HepG2 (cell line): ENCODE measurements at regions not wholly inside any gene's neighbourhood (a gene's known extent, or its start where the extent isn't known, plus 50 kb on each side); places are given as distances from the start of the nearest gene placed in this dataset.

ENCODE experiments used
- ATAC-seq: fragments of 200-7000 bp; cut with Tn5 transposase; 3 replicates; pipeline ENCODE4 v1.9.1; 2020; ENCODE audit warnings: mild to moderate bottlenecking, moderate library complexity
- BruUV-seq: library from RNA; stranded (reverse); fragments of 400-500 nt; replicated peaks from 2 replicates; lab custom pipeline; 2021; lab: Mats Ljungman, UMichigan
- CTCF ChIA-PET: fragments of 300-600 bp; formaldehyde crosslinking; extraction: SDS; loops from one replicate; lab custom pipeline; 2021; ENCODE audit warnings: low total read pairs, inconsistent platforms, low intra/inter-chr PET ratio; lab: Yijun Ruan, JAX
- POLR2A ChIA-PET: fragments of 350-600 bp; sonication (Branson Sonifier 250); formaldehyde crosslinking; loops from one replicate; lab custom pipeline; 2020; ENCODE audit warnings: antibody characterized with exemption, inconsistent platforms; lab: Yijun Ruan, JAX
- DNase-seq: peaks from one replicate; pipeline ENCODE4 v3.0.0-alpha.2; 2015; ENCODE audit warnings: low spot score
- FAIRE-seq: peaks from 3 replicates; lab custom pipeline; 2011; peaks lifted over from hg19 to GRCh38; lab: Jason Lieb, UNC
- H2AFZ ChIP-seq: one replicate; pipeline ENCODE4 v1.6.1; 2011; ENCODE audit warnings: low read length, inconsistent platforms
- H3K27ac ChIP-seq: fragments of 300-600 bp; 3 replicates; pipeline ENCODE4 v1.8.0; 2011; ENCODE audit warnings: mixed run types, mild to moderate bottlenecking, mixed read lengths, low read length, inconsistent platforms; ENCODE audit not compliant: insufficient read depth; ENCODE audit errors: extremely low read length
- H3K27me3 ChIP-seq, 2 experiments: fragments of 200-600 bp in 1 of 2; 2 replicates in 1 of 2; 3 replicates in 1 of 2; pipeline versions ENCODE4 v1.6.0 to v1.8.0; 2011; ENCODE audit warnings: low read length in 2 of 2, mild to moderate bottlenecking in 2 of 2, moderate library complexity in 2 of 2, inconsistent platforms in 1 of 2; ENCODE audit not compliant: insufficient read depth in 2 of 2, control insufficient read depth in 1 of 2
- H3K36me3 ChIP-seq, 2 experiments: fragments of 200-600 bp in 1 of 2; replicated peaks in 1 of 2; 2 replicates in 1 of 2; 3 replicates in 1 of 2; pipeline versions ENCODE4 v1.5.1 to v1.8.0; 2011; ENCODE audit warnings: low read length in 2 of 2, inconsistent platforms in 1 of 2; ENCODE audit not compliant: insufficient read depth in 2 of 2, control insufficient read depth in 1 of 2
- H3K4me1 ChIP-seq: 2 replicates; pipeline ENCODE4 v1.5.1; 2012; ENCODE audit warnings: low read length, inconsistent platforms; ENCODE audit not compliant: insufficient read depth
- H3K4me2 ChIP-seq: 2 replicates; pipeline ENCODE4 v1.6.0; 2011; ENCODE audit warnings: low read depth, low read length, inconsistent platforms
- H3K4me3 ChIP-seq, 3 experiments: fragments of 200-600 bp in 1 of 3; sonication (generic), shearing (Covaris generic) in 1 of 3; replicated peaks in 1 of 3; 2 replicates each; pipeline ENCODE4 v1.5.1; 2011 to 2016; ENCODE audit warnings: low read length in 3 of 3, inconsistent platforms in 2 of 3, low read depth in 2 of 3, mild to moderate bottlenecking in 2 of 3, control low read depth in 1 of 3, mixed read lengths in 1 of 3; ENCODE audit not compliant: insufficient read depth in 1 of 3
- H3K79me2 ChIP-seq: one replicate; pipeline ENCODE4 v1.6.1; 2011; ENCODE audit warnings: low read length, inconsistent platforms; ENCODE audit not compliant: insufficient read depth
- H3K9ac ChIP-seq: 2 replicates; pipeline ENCODE4 v1.6.0; 2011; ENCODE audit warnings: mild to moderate bottlenecking, low read depth, low read length, inconsistent platforms; ENCODE audit not compliant: insufficient read depth
- H3K9me3 ChIP-seq: 2 replicates; pipeline ENCODE4 v1.5.1; 2012; ENCODE audit warnings: mild to moderate bottlenecking, low read length
- H4K20me1 ChIP-seq: 2 replicates; pipeline ENCODE4 v1.6.0; 2011; ENCODE audit warnings: inconsistent platforms, mild to moderate bottlenecking, low read length, moderate library complexity; ENCODE audit not compliant: insufficient read depth
- CCDC6 ChIP-seq: sonication (generic); formaldehyde crosslinking; IDR thresholded peaks from 2 replicates; pipeline ENCODE4 v1.8.1; 2022; ENCODE audit warnings: mild to moderate bottlenecking, missing genetic modification reagents, moderate library complexity
- CREB1 ChIP-seq, 2 experiments: fragments of 450-650 bp in 1 of 2; IDR thresholded peaks; 2 replicates each; pipeline ENCODE4 v1.6.1; 2016 to 2017; ENCODE audit warnings: control low read depth in 1 of 2, mild to moderate bottlenecking in 1 of 2, missing compliant biosample characterization in 1 of 2, missing genetic modification characterization in 1 of 2
- RAD21 ChIP-seq: fragments of 450-650 bp; formaldehyde crosslinking; IDR thresholded peaks from 2 replicates; pipeline ENCODE4 v1.5.0; 2020; ENCODE audit warnings: mild to moderate bottlenecking
- SMC3 ChIP-seq: IDR thresholded peaks from 2 replicates; pipeline ENCODE4 v1.6.1; 2011; ENCODE audit warnings: low read length, improper control_type of control experiment
- STAG1 ChIP-seq: sonication (generic); formaldehyde crosslinking; IDR thresholded peaks from 2 replicates; pipeline ENCODE4 v1.4.0; 2020; ENCODE audit warnings: missing genetic modification reagents
- ZNF264 ChIP-seq: sonication (generic); formaldehyde crosslinking; IDR thresholded peaks from 2 replicates; pipeline ENCODE4 v1.4.0; 2020; ENCODE audit warnings: missing genetic modification reagents
- WGBS: methylation state at CpG from one replicate; pipeline ENCODE4 v1.1.6; 2017; ENCODE audit warnings: low lambda C conversion rate; 5-methylcytosine and 5-hydroxymethylcytosine counted together
- in situ Hi-C: cut with HindIII; loops from 2 replicates; pipeline ENCODE4 v1.10.0; 2017; ENCODE audit warnings: low pct_unique_long_range_greater_than_20kb; ENCODE audit not compliant: extremely low pct_ligation_motif_present
- intact Hi-C: fragments of 100-400 bp; cut with micrococcal nuclease; formaldehyde crosslinking; loops from one replicate; pipeline ENCODE4 v1.10.0; 2022; ENCODE audit not compliant: unreplicated experiment
- TF ChIP-seq, protein P1 (sequence below): IDR thresholded peaks from 2 replicates; pipeline ENCODE4 v1.4.0; 2020; ENCODE audit warnings: mild to moderate bottlenecking, missing genetic modification reagents
- TF ChIP-seq, protein P2 (sequence below): sonication (generic); formaldehyde crosslinking; IDR thresholded peaks from 2 replicates; pipeline ENCODE4 v1.5.0; 2020; ENCODE audit warnings: mild to moderate bottlenecking, missing genetic modification reagents, moderate library complexity

DNA sequence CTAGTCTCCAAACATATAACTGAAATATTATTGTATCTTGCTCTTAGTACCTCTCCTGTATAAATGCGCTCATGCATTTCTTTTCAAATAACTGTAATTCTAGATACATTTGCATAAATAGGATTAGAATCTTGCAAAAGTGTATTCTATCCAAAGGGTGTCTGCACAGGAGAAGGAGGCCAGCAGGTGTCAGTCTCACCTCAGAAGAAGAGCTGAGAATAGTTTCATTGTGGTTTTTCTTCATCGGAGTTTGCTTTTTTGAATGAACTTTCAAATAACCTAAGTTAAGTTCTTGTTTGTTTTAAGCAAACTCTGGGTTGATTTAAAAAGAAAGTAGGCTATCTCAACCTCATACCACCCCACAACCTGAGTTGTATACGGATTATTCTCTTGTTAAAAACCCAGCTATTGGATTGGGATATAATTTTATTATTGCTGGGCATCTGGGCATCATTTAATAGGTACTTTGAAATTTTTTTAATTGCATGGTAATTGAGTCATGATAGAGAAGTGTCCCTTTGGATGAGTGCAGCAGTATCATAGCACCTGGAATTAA lies 125.0 kb upstream of the MLIP start:
- Histone ChIP-seq H3K27me3 (no peaks in the 10 kb centered on the region), H2AFZ (no peak overlapping the region), H3K9ac (no peak overlapping the region), H3K79me2 (no peaks in the 10 kb centered on the region), H4K20me1 (no peaks in the 10 kb centered on the region), H3K9me3 (no peaks in the 10 kb centered on the region), H3K36me3 (no peaks in the 10 kb centered on the region), H3K27ac (no peak overlapping the region), H3K4me2 (no peak overlapping the region), H3K4me1 (no peaks in the 10 kb centered on the region), H3K4me3 (no peak overlapping the region)
- TF ChIP-seq STAG1 (peak; percentile 94), SMC3 (peak; percentile 92), CREB1 (IDR thresholded peaks at IDR 0.05) (no peak), CREB1 (CRISPR knock-in tag; IDR thresholded peaks at IDR 0.05) (0 out of 2 replicates have a peak, but pooled peaks have one; percentile 20), RAD21 (peak; percentile 82), ZNF264 (no peak), CCDC6 (CRISPR knock-in tag) (no peak)
- TF ChIP-seq, protein P1, sequence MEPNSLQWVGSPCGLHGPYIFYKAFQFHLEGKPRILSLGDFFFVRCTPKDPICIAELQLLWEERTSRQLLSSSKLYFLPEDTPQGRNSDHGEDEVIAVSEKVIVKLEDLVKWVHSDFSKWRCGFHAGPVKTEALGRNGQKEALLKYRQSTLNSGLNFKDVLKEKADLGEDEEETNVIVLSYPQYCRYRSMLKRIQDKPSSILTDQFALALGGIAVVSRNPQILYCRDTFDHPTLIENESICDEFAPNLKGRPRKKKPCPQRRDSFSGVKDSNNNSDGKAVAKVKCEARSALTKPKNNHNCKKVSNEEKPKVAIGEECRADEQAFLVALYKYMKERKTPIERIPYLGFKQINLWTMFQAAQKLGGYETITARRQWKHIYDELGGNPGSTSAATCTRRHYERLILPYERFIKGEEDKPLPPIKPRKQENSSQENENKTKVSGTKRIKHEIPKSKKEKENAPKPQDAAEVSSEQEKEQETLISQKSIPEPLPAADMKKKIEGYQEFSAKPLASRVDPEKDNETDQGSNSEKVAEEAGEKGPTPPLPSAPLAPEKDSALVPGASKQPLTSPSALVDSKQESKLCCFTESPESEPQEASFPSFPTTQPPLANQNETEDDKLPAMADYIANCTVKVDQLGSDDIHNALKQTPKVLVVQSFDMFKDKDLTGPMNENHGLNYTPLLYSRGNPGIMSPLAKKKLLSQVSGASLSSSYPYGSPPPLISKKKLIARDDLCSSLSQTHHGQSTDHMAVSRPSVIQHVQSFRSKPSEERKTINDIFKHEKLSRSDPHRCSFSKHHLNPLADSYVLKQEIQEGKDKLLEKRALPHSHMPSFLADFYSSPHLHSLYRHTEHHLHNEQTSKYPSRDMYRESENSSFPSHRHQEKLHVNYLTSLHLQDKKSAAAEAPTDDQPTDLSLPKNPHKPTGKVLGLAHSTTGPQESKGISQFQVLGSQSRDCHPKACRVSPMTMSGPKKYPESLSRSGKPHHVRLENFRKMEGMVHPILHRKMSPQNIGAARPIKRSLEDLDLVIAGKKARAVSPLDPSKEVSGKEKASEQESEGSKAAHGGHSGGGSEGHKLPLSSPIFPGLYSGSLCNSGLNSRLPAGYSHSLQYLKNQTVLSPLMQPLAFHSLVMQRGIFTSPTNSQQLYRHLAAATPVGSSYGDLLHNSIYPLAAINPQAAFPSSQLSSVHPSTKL (CRISPR knock-in tag): 0 out of 2 replicates have a peak, but pooled peaks have one; percentile 16
- TF ChIP-seq, protein P2, sequence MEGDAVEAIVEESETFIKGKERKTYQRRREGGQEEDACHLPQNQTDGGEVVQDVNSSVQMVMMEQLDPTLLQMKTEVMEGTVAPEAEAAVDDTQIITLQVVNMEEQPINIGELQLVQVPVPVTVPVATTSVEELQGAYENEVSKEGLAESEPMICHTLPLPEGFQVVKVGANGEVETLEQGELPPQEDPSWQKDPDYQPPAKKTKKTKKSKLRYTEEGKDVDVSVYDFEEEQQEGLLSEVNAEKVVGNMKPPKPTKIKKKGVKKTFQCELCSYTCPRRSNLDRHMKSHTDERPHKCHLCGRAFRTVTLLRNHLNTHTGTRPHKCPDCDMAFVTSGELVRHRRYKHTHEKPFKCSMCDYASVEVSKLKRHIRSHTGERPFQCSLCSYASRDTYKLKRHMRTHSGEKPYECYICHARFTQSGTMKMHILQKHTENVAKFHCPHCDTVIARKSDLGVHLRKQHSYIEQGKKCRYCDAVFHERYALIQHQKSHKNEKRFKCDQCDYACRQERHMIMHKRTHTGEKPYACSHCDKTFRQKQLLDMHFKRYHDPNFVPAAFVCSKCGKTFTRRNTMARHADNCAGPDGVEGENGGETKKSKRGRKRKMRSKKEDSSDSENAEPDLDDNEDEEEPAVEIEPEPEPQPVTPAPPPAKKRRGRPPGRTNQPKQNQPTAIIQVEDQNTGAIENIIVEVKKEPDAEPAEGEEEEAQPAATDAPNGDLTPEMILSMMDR (CRISPR knock-in tag): peak; percentile 82
- FAIRE-seq: peak; percentile 78
- WGBS: 2% methylated on average over 3 of the region's 3 CpGs
- in situ Hi-C loops (loop anchor here (5.0 to 25.0 kb wide), 4 partner anchors 281 to 1251 kb away; no protein-coding TSS in a partner anchor), intact Hi-C loops (loop anchor here (1.0 to 10.0 kb wide), 7 partner anchors 258 to 1083 kb away; no protein-coding TSS in a partner anchor)
- BruUV-seq: no TSS peak
- peak; percentile 46 for DNase-seq
- peak; percentile 86 for ATAC-seq
- CTCF ChIA-PET: interaction anchor here (0.8 to 2.1 kb wide), 4 partner anchors 282 to 1082 kb away, joined by 3 to 72 read pairs (median 4); no protein-coding TSS in a partner anchor
- POLR2A ChIA-PET: no interaction called here
